Osteocyte (in vitro differentiated cells): ENCODE measurements at regions not wholly inside any gene's neighbourhood (a gene's known extent, or its start where the extent isn't known, plus 50 kb on each side); places are given as distances from the start of the nearest gene placed in this dataset.
"Not testable (repeated sequence)": the region's sequence is repeated elsewhere in the genome, so short reads cannot be mapped to it uniquely, and the experiment has no call there.

Experiments
- DNase-seq: peaks from one replicate; pipeline ENCODE4 v3.0.0; 2021; ENCODE audit warnings: mixed read lengths; ENCODE audit not compliant: unreplicated experiment; ENCODE audit errors: extremely low spot score
- H3K27ac Mint-ChIP-seq: one replicate; pipeline ENCODE4 v1.8.0; 2021; ENCODE audit warnings: mild to moderate bottlenecking, mixed read lengths; ENCODE audit not compliant: unreplicated experiment
- H3K27me3 Mint-ChIP-seq: one replicate; pipeline ENCODE4 v1.8.0; 2021; ENCODE audit warnings: mixed read lengths; ENCODE audit not compliant: unreplicated experiment
- H3K36me3 Mint-ChIP-seq: one replicate; pipeline ENCODE4 v1.8.0; 2021; ENCODE audit warnings: mixed read lengths; ENCODE audit not compliant: unreplicated experiment
- H3K4me1 Mint-ChIP-seq: one replicate; pipeline ENCODE4 v1.8.0; 2021; ENCODE audit warnings: mixed read lengths; ENCODE audit not compliant: unreplicated experiment
- H3K4me3 Mint-ChIP-seq: one replicate; pipeline ENCODE4 v1.8.0; 2021; ENCODE audit warnings: mild to moderate bottlenecking, moderate library complexity, mixed read lengths; ENCODE audit not compliant: unreplicated experiment
- H3K9me3 Mint-ChIP-seq: one replicate; pipeline ENCODE4 v1.8.0; 2021; ENCODE audit warnings: mixed read lengths; ENCODE audit not compliant: unreplicated experiment
- TF ChIP-seq, protein P1 (sequence below): fragments of 200-600 bp; sonication (generic); IDR thresholded peaks from 2 replicates; pipeline ENCODE4 v1.5.0; 2021; ENCODE audit warnings: antibody characterized with exemption, mild to moderate bottlenecking, moderate library complexity

DNA sequence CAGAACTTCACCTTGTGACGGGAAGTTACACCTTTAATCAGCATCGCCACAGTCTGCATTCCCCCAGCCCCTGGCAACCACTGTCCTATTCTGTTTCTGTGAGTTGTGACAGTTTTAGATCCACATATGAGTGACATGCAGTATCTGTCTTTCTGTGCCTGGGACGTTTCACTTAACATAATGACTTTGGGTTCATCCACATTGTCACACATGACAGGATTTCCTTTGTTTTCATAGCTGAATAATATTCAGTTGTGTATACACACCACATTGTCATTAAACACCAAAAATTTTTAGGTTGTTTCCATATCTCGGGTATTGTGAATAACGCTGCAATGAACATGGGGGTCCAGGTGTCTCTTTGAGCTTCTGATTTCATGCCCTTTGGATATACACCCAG lies 62.6 kb upstream of the BDH1 start:
- not testable (repeated sequence) for H3K4me1 Mint-ChIP-seq, H3K4me3 Mint-ChIP-seq, H3K9me3 Mint-ChIP-seq, H3K27ac Mint-ChIP-seq, DNase-seq, H3K27me3 Mint-ChIP-seq
- peaks cover 50% of the 10 kb centered on the region for H3K36me3 Mint-ChIP-seq

DNA sequence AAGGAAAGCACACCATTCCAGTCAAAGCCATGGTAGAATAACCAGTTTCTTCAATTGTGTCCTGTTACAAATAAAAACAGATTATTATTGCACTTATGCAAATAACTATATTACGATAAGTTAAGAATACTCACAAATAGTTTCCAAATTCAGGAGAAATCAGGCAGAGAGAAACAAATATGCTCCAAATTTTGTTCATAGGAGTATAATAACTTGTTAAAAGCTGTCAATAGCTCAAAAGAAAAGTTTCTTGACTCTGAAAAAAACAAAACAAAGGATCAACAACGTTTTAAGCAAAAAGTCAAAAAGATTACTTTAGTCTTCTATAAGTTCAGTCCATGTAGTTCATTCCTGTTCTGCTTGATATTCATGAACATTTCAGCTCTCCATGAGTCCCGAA lies 59.7 kb upstream of the BDH1 start:
- DNase-seq: no peak
- H3K4me1 Mint-ChIP-seq: no peaks in the 10 kb centered on the region
- no peaks in the 10 kb centered on the region for H3K27me3 Mint-ChIP-seq
- no peak overlapping the region for H3K4me3 Mint-ChIP-seq
- H3K36me3 Mint-ChIP-seq: peaks cover 59% of the 10 kb centered on the region
- H3K27ac Mint-ChIP-seq: no peak overlapping the region
- no peaks in the 10 kb centered on the region for H3K9me3 Mint-ChIP-seq
- TF ChIP-seq, protein P1, sequence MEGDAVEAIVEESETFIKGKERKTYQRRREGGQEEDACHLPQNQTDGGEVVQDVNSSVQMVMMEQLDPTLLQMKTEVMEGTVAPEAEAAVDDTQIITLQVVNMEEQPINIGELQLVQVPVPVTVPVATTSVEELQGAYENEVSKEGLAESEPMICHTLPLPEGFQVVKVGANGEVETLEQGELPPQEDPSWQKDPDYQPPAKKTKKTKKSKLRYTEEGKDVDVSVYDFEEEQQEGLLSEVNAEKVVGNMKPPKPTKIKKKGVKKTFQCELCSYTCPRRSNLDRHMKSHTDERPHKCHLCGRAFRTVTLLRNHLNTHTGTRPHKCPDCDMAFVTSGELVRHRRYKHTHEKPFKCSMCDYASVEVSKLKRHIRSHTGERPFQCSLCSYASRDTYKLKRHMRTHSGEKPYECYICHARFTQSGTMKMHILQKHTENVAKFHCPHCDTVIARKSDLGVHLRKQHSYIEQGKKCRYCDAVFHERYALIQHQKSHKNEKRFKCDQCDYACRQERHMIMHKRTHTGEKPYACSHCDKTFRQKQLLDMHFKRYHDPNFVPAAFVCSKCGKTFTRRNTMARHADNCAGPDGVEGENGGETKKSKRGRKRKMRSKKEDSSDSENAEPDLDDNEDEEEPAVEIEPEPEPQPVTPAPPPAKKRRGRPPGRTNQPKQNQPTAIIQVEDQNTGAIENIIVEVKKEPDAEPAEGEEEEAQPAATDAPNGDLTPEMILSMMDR: no peak

DNA sequence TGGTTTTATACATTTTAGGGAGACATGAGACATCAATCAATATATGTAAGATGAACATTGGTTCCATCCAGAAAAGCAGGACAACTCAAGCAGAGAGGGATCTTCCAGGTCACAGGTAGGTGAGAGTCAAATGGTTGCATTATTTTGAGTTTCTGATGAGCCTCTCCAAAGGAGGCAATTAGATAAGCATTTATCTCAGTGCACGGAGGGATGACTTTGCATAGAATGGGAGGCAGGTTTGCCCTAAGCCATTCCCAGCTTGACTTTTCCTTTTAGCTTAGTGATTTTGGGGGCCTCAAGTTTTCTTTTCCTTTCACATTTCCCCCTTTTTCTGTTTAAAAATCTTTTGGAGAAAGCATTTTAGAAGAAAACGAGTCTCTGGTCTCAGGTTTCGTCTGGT lies 58.4 kb upstream of the BDH1 start:
- H3K27ac Mint-ChIP-seq, H3K9me3 Mint-ChIP-seq, H3K27me3 Mint-ChIP-seq: not testable (repeated sequence)

DNA sequence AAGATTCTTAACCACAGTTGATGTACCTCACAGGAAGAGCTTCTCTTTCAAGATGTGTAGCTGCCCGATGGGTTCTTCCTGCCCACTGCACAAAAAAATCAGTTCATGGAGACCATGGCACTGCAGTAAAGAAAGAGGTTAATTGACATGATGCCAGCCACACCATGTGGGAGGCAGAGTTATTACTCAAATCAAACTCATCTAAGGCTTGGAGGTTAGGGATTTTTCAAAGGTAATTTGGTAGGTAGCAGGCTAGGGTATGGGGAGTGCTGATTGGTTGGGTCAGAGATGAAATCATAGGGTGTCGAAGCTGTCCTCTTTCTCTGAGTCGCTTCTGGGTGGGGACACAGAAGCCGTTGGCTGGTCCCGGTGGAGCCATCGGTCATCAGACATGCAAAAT lies 57.4 kb upstream of the BDH1 start:
- no peak overlapping the region for H3K4me3 Mint-ChIP-seq
- peaks cover 61% of the 10 kb centered on the region for H3K36me3 Mint-ChIP-seq
- peak; percentile 46 for DNase-seq
- peaks cover 4% of the 10 kb centered on the region for H3K9me3 Mint-ChIP-seq
- TF ChIP-seq, protein P1: no peak
- H3K27ac Mint-ChIP-seq: no peak overlapping the region
- no peaks in the 10 kb centered on the region for H3K4me1 Mint-ChIP-seq
- no peaks in the 10 kb centered on the region for H3K27me3 Mint-ChIP-seq

More for the DNA sequence above, 58.4 kb upstream of the BDH1 start:
- DNase-seq, H3K4me1 Mint-ChIP-seq, H3K4me3 Mint-ChIP-seq: not testable (repeated sequence)
- peaks cover 62% of the 10 kb centered on the region for H3K36me3 Mint-ChIP-seq

DNA sequence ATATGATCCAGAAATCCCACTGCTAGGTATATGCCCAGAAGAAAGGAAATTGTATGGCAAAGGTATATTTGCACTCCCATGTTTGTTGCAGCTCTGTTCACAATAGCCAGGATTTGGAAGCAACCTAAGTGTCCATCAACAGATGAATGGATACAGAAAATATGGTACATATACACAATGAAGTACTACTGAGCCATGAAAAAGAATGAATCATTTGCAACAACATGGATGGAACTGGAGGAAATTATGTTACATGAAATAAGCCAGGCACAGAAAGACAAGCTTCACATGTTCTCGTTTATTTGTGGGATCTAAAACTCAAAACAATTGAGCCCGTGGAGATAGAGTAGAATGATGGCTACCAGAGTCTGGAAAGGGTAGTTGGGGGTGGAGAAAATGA lies 55.5 kb upstream of the BDH1 start:
- no peak for DNase-seq
- TF ChIP-seq, protein P1: no peak
- no peak overlapping the region for H3K27ac Mint-ChIP-seq
- no peaks in the 10 kb centered on the region for H3K27me3 Mint-ChIP-seq
- H3K4me3 Mint-ChIP-seq: no peak overlapping the region
- peaks cover 66% of the 10 kb centered on the region for H3K36me3 Mint-ChIP-seq
- no peaks in the 10 kb centered on the region for H3K4me1 Mint-ChIP-seq
- H3K9me3 Mint-ChIP-seq: peaks cover 4% of the 10 kb centered on the region

DNA sequence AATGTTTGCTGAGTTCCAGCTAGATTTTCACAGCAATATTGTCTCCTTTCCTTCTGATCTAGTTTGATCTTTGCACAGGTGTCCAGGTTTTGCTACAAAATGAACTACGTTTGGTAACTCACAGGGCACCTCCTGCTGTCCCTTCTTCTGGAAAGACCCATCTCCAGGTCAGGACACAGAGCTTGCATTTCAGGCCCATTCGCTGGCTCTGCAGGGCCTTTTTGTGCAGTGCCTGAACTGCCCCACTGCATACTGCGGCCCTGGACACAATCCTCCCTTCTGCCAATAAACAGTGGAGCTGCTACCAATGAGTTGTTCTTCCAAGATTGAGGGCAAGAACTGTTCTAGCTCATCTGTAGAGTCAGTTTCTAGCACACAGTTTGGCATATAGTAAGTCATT lies 50.7 kb upstream of the BDH1 start:
- Mint-ChIP-seq H3K27me3 (no peaks in the 10 kb centered on the region), H3K9me3 (peaks cover 4% of the 10 kb centered on the region), H3K4me1 (peaks cover under 1% of the 10 kb centered on the region), H3K4me3 (no peak overlapping the region), H3K36me3 (peaks cover 42% of the 10 kb centered on the region), H3K27ac (no peak overlapping the region)
- TF ChIP-seq, protein P1: no peak
- DNase-seq: peak; percentile 65
